GM19239 (cell line): ENCODE measurements at regions not wholly inside any gene's neighbourhood (a gene's known extent, or its start where the extent isn't known, plus 50 kb on each side); places are given as distances from the start of the nearest gene placed in this dataset.

ENCODE experiments used
- DNase-seq: peaks from one replicate; pipeline ENCODE4 v3.0.0; 2011; ENCODE audit warnings: low spot score; ENCODE audit not compliant: insufficient read length
- FAIRE-seq: peaks from 2 replicates; lab custom pipeline; 2011; peaks lifted over from hg19 to GRCh38; lab: Jason Lieb, UNC

- DNase-seq = no peak
- FAIRE-seq = no peak
Measured at GRCh38 chr3:167188592-167188991, 191.5 kb downstream of the ZBBX start.

GRCh38 chr3:167187221-167187620, 192.9 kb downstream of the ZBBX start:
- no peak for DNase-seq
- FAIRE-seq = no peak

GRCh38 chr3:167184511-167184910, 195.6 kb downstream of the ZBBX start:
- no peak for DNase-seq

GRCh38 chr3:167172377-167172776, 207.7 kb downstream of the ZBBX start:
- FAIRE-seq (no peak), DNase-seq (no peak)

More at GRCh38 chr3:167184511-167184910, 195.6 kb downstream of the ZBBX start:
- FAIRE-seq = no peak

- DNase-seq = no peak
Measured at GRCh38 chr3:167167491-167167890, 212.6 kb downstream of the ZBBX start.

GRCh38 chr3:167166594-167167253, 213.4 kb downstream of the ZBBX start:
- DNase-seq (no peak), FAIRE-seq (no peak)

More at GRCh38 chr3:167167491-167167890, 212.6 kb downstream of the ZBBX start:
- FAIRE-seq = no peak

GRCh38 chr3:167166012-167166411, 214.1 kb downstream of the ZBBX start:
- DNase-seq (no peak), FAIRE-seq (no peak)

- FAIRE-seq = no peak
- no peak for DNase-seq
Measured at GRCh38 chr3:167163580-167163979, 216.5 kb downstream of the ZBBX start.

- FAIRE-seq (no peak), DNase-seq (no peak)
Measured at GRCh38 chr3:167162083-167162482, 218.0 kb downstream of the ZBBX start.

GRCh38 chr3:167160781-167161180, 219.3 kb downstream of the ZBBX start:
- DNase-seq (no peak), FAIRE-seq (no peak)

GRCh38 chr3:167151636-167152035, 228.5 kb downstream of the ZBBX start:
- FAIRE-seq = no peak
- no peak for DNase-seq

- FAIRE-seq (no peak), DNase-seq (no peak)
Measured at GRCh38 chr3:167148136-167148535, 232.0 kb downstream of the ZBBX start.

GRCh38 chr3:167146911-167147310, 233.2 kb downstream of the ZBBX start:
- FAIRE-seq (no peak), DNase-seq (no peak)

GRCh38 chr3:167125612-167126407, 254.3 kb downstream of the ZBBX start:
- FAIRE-seq (no peak), DNase-seq (no peak)

GRCh38 chr3:167120828-167121227, 259.3 kb downstream of the ZBBX start:
- DNase-seq = no peak
- no peak for FAIRE-seq

- DNase-seq = no peak
- no peak for FAIRE-seq
Measured at GRCh38 chr3:167116120-167116922, 263.8 kb downstream of the ZBBX start.

GRCh38 chr3:167115331-167115934, 264.7 kb downstream of the ZBBX start:
- FAIRE-seq = no peak
- DNase-seq = no peak

GRCh38 chr3:167114619-167115018, 265.5 kb downstream of the ZBBX start:
- DNase-seq (no peak), FAIRE-seq (no peak)

- no peak for FAIRE-seq
- no peak for DNase-seq
Measured at GRCh38 chr3:167113035-167113830, 266.9 kb downstream of the ZBBX start.

GRCh38 chr3:167110901-167111300, 269.2 kb downstream of the ZBBX start:
- no peak for DNase-seq

More at GRCh38 chr3:167110901-167111300, 269.2 kb downstream of the ZBBX start:
- no peak for FAIRE-seq
